ENCODE measurements at regions not wholly inside any gene's neighbourhood (a gene's known extent, or its start where the extent isn't known, plus 50 kb on each side); places are given as distances from the start of the nearest gene placed in this dataset.

DNA sequence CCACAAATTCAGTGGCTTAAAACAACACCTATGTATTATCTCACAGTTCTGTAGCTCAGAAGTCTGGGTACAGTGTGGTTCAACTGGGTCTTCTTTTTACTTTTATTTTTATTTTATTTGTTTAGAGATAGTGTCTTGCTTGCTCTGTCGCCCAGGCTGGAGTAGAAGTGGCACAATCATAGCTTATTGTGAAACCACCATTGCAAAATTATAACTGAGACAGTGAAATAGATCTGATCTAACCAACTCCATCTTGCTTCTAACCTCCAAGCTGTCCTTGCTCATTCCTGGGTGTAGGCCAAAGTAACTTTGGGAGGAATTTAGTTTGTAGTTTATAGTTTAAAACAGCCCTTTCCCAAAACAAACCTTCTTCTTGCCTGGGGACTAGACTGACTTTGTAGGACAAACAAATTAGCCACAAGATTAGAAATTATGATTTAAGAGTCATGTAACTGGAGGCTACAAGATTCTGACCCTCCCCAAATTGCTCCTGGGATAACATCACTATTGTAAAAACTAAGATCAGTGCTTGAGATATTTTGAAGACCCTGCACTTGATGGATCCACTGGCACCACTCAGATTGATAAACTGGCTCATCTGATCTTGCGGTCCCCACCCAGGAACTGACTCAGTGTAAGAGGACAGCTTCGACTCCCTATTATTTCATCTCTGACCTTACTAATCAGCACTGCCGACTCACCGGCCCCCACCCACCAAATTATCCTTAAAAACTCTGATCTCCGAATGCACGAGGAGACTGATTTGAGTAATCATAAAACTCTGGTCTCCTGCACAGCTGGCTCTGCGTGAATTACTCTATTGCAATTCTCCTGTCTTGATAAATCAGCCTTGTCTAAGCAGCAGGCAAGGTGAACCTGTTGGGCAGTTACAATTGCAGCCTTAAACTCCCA is 193.4 kb upstream of the CDYL start:
- no peak for DNase-seq

DNA sequence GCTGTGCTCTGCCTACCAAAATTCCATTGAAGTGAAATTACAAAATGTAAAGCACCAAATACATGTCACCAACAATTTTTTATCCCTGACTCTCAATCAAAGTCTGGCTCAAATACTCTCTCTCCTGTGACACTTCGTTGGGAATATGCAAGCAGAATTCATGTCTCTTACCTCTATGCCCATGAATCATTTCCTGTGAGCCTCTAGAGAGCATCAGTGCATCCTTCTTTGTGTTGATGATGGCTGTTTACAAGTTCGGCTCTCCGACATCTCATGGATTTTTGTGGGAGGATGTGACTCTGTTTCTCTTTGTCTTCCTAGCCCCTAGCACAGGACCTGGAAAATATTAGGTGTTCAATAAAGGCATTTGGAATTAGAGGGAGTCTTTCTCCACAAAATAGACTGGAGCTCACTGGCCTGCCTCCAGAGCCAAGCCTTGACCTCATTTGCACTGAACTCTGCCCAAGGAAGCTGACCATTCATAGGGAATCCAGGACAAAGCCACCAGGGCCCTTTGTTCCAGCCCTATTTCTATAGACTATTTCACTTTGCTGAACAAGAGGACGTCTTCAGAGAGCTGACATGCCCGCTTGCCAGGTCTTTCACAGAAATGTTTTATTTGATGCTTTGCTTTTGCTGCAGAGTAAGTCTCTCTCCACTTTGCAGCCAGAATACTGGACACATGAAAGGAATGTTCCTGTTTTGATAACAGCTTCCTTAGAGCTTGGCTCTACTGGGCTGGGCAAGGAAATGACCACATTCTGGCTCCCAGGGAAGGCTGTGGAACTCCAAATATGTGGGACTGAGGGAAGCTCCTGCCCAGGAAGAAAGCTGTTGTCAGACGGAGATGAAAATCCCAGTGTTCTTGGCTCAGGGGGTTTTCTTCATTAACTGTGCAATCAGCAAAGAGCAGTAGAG is 194.5 kb upstream of the CDYL start:
- no peak for DNase-seq

- no peak for DNase-seq
These were observed 195.8 kb upstream of the CDYL start for GRCh38 chr6:4580361-4580760.

GRCh38 chr6:4577406-4577805 is 198.8 kb upstream of the CDYL start:
- no peak for DNase-seq

DNA sequence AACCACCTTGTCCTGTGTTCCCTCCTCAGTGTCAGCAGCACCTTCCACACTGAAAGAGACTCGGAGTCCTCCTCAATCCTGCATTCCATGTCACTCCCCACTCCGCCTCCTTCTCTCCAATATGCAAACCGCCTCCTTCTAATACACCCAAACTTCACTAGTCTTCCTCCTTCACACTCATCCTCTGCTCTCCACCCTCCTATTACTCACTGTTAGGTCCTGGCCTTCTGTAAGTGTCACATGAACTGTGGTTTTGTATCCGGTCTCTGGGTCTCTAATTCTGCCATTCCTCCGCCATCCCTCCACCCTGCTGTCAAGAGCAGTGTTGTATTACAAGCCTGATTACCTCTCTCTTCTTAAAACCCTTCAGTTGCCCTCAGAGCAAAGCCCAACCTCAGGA is 200.5 kb upstream of the CDYL start:
- DNase-seq: no peak

DNA sequence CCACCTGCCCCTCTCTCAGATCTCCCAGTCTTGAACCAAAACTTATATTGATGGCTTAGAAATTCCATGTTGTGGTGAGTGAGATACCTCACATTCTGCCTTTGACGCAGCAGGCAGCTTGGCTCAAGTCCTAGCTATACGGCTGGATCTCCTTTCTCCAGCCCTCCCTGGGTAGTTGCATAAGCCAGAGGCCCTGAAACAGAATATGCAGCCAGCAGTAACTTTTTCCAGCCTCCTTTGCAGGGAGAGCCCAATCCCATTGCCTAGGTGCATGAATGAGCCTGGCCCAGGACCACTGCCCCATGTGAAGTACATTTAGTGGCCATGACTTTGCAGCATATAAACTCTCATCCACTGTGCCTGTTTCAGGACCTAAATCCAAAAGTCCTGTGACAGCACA is 202.2 kb upstream of the CDYL start:
- no peak for DNase-seq

DNA sequence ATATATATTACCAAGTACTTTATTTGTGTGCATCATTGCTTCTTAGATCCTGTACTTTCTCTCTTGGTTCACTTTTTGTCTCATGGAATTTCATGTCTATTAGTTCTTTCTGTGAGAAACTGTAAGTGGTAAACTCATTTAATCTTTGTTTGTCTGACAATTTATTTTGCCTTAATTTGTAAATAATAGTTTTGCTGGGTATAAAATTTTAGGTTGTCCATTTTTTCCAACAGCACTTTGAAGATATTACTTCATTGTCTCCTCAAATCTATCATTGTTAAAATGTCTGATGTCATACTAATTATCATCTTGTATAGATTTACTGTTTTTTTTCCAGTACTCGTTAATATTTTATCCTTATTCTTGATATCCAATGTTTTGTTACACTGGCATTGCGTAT is 205.2 kb upstream of the CDYL start:
- DNase-seq: no peak

- no peak for DNase-seq
These were observed 208.1 kb upstream of the CDYL start for GRCh38 chr6:4568138-4568537.

DNA sequence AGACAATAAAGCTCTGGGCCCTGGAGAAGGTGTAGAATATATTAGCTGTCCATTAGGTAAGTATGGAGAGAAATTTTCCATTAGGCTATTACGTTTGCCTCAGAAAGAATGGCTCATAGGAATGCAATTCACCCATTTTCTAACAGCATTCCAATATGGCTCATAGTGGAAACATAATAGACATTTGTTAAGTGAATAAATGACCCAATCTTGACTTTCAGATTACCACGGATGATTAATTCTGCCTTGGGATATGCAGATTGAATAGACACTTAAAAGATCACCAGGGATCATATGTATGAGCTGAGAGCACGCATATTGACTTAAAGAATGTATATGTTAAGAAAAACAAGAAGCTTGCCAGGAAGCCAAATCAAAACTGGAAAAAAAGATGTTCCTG is 209.1 kb upstream of the CDYL start:
- no peak for DNase-seq

GRCh38 chr6:4565301-4566250 is 210.6 kb upstream of the CDYL start:
- DNase-seq: no peak

DNA sequence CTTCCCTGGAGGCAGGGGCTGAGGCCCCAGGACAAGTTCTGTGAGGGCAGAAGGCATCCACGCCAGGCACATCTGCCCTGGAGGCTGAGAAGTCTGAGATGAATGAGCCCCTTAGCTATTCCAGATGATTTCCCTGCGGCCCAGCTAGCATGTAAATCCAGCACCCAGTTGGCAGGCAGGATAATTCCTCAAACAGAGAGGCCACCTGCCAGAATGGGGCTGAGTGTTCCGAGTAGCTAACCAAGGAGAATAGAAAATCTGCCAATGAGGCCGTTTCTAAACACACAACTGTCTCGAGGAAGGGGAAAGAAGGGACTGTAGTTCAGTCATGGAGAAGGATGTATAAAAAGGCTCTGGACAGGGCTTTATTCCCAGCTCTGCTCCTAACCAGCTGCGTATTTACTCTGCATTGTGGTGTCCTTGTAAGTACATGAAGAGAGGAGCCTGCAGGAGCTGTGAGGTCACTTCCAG is 211.4 kb upstream of the CDYL start:
- DNase-seq: no peak

GRCh38 chr6:4563877-4564276 is 212.3 kb upstream of the CDYL start:
- DNase-seq: no peak

DNA sequence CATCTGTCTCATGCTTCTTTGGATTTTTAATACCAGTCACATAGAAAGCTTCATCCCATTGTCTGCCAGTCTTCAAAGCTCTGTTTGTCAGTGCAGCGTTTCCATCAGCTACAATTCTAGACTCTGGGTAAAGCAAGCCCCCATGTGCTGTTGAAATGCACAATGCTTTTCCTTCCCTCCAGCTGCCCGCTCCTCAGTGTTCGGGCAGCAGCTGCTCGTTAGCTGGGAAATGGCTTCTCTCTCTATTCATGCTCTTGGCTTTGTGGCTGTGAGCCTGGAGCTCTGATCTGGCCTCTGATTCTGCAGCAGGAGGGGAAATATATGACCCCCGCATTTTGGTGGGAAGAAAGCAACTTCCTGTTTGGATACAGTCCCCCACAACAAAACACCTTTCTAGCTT is 213.0 kb upstream of the CDYL start:
- DNase-seq: no peak

- no peak for DNase-seq
These were observed 214.3 kb upstream of the CDYL start for GRCh38 chr6:4561773-4562400.

GRCh38 chr6:4561078-4561435 is 215.1 kb upstream of the CDYL start:
- DNase-seq: no peak

DNA sequence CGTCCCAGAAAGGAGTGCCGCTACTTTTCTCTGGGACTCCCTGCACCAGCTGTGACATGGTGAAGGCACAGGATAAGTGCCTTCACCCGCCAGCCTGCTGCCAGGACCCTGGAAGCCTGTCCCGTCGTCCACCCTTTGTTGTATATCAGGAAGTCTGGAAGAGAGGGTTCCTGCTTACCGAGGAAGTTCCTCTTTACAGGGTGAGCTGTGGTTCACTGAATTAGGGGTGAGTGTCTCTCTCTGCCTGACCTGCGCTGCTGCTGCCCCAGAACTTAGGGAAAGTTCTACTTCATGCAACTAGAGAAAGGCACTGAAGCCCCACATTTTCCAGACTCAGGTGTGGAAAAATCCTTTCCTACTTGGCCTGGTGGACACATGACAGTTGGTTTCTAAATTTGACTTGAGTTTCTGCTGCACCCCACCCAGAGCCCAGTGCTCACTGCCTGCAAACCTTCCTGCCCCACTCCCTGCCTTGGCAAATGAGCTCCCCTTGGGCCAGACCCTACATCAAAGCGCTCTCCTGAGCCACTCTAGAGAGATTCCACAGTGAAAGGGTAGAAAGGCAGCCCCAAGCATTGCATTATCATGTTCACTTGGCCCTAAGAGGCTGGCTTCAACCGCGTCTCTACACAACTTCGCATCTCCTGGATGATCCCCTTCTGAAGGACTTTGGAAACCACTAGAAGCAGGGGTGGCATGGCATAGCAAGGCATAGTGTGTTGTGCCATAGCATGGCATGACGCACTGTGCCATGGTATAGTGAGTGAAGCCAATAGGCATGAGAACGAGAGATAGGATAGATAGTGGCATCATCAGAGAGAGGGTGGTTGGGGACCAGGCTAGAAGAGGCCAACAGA is 215.8 kb upstream of the CDYL start:
- DNase-seq: no peak

- DNase-seq: no peak
These were observed 216.8 kb upstream of the CDYL start for GRCh38 chr6:4559281-4559875.

DNA sequence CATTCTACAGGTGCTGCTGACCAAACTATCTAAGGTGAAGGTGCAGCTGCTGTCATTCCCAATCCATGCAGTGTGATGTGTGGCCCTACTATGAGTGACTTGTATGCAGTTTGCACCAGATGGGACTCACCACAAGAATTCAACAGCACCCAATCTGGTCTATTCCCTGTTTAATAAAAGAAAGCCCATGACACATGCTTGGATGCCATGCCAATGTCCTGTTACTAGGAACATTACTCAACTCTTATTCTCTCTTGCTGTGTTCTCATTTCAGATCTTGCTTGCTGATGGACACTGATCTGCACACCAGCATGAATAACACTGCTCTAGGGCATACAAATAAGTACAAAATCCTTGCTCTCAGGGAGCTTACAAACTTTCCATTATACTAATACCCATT is 221.6 kb upstream of the CDYL start:
- no peak for DNase-seq

DNA sequence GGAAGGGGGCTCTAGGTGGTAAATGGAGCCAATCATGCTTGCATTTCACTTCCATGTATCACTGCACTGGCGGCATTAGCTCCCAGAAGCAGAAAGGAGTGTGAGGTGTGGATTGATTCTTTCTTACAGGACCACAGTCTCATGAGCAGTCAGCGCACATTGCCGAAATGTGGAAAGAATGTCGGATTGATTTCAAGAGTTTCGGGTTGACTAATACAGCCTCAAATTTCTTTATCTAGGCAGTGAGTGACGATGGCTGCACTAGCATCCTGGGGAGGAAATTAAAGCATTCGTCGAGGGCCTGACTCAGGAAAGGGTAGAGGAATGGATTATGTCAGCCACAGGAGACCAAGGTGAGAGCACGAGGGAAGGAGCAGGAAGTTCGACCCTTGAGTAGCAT is 222.8 kb upstream of the CDYL start:
- no peak for DNase-seq

- no peak for DNase-seq
These were observed 226.0 kb upstream of the CDYL start for GRCh38 chr6:4550227-4550597.

All from NCI-H146 (cell line).